Breast epithelium (tissue), 3 donors: ENCODE measurements at regions not wholly inside any gene's neighbourhood (a gene's known extent, or its start where the extent isn't known, plus 50 kb on each side); places are given as distances from the start of the nearest gene placed in this dataset.

Source experiments
- CTCF ChIP-seq, 3 donors: fragments of 450-650 bp; IDR thresholded peaks; one replicate each; pipeline ENCODE4 v1.5.1; 2016 to 2017; ENCODE audit warnings: antibody characterized with exemption in 3 of 3, mild to moderate bottlenecking in 3 of 3, moderate library complexity in 3 of 3
- POLR2A ChIP-seq: fragments of 450-650 bp; IDR thresholded peaks from one replicate; pipeline ENCODE4 v1.6.1; 2016; ENCODE audit warnings: antibody characterized with exemption, mild to moderate bottlenecking, moderate library complexity
- POLR2AphosphoS5 ChIP-seq, 3 donors: sonication (generic); formaldehyde crosslinking; IDR thresholded peaks; one replicate each; pipeline ENCODE4 v1.6.1; 2017; ENCODE audit warnings: antibody characterized with exemption in 3 of 3

DNA sequence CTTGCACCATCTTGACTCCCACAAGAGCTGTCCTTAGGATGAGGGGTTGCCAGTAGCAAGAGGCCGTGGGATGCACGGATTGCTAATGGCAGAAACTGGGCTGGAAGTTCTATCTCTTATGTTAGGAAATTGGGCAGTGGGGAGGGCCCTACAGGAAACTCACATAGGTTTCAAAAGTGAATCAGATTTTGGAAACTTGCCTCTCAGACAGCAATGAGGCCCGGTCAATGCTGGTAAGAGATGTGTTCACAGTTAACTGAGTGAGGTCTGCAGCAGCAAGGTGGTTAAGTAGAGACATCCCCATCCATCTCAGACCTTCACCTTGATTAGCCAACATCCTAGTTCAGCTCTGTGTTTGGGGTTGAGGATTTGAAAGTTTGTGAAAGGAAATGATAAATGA, 164.7 kb downstream of the ABCA8 start:
- TF ChIP-seq CTCF (IDR thresholded peaks at IDR 0.05) (no peak), POLR2A (no peak), POLR2AphosphoS5 (IDR thresholded peaks at IDR 0.05) (no peak)
